Type B pancreatic cell (in vitro differentiated cells): ENCODE measurements at regions not wholly inside any gene's neighbourhood (a gene's known extent, or its start where the extent isn't known, plus 50 kb on each side); places are given as distances from the start of the nearest gene placed in this dataset.

Experiments
- DNase-seq: peaks from one replicate; pipeline ENCODE4 v3.0.0; 2021; ENCODE audit warnings: mixed read lengths; ENCODE audit not compliant: unreplicated experiment; ENCODE audit errors: extremely low spot score
- H3K27ac Mint-ChIP-seq: 2 replicates; pipeline ENCODE4 v1.8.0; 2021; ENCODE audit warnings: mild to moderate bottlenecking, mixed read lengths
- H3K27me3 Mint-ChIP-seq: 2 replicates; pipeline ENCODE4 v1.8.0; 2021; ENCODE audit warnings: mixed read lengths
- H3K36me3 Mint-ChIP-seq: 2 replicates; pipeline ENCODE4 v1.8.0; 2021; ENCODE audit warnings: mixed read lengths
- H3K4me1 Mint-ChIP-seq: one replicate; pipeline ENCODE4 v1.8.0; 2021; ENCODE audit warnings: mixed read lengths; ENCODE audit not compliant: unreplicated experiment
- H3K4me3 Mint-ChIP-seq: 2 replicates; pipeline ENCODE4 v1.8.0; 2021; ENCODE audit warnings: mild to moderate bottlenecking, mixed read lengths
- H3K9me3 Mint-ChIP-seq: 2 replicates; pipeline ENCODE4 v1.8.0; 2021; ENCODE audit warnings: mixed read lengths
- TF ChIP-seq, protein P1 (sequence below): fragments of 200-600 bp; sonication (generic); conservative IDR thresholded peaks from 2 replicates; pipeline ENCODE4 v1.5.0; 2021; ENCODE audit warnings: antibody characterized with exemption, mild to moderate bottlenecking

DNA sequence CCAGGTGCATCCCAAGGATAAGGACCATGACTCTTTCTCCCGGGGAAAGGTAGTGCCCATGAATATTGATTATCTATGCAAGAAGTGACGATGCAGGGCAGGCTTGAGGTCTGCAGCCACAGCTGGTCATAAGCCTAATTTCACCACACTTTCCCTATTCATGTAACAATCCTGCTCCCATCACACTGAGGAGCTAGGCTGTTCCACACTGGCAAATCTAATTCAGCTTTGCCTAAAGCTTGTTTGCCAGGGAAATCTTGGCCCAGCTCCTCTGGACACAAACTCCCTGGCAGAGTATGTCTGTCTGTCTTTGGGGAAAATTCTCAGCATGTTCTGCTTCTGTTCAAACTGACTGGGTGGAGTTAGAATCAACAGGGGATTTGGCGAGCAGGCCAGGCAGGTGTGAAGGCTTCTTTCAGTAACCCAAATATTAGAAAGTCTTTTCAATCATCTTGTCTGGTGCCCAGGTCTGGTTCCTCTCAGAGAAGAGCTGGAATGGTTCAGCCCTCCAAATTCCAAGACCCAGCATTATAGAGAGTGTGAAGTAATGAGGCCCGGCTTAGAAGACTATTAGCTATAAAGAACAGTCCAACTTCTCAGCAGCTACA lies 88.5 kb upstream of the SPDL1 start:
- no peak overlapping the region for H3K4me3 Mint-ChIP-seq
- H3K9me3 Mint-ChIP-seq, result no peaks in the 10 kb centered on the region
- H3K27ac Mint-ChIP-seq, result no peak overlapping the region
- DNase-seq, result no peak
- H3K27me3 Mint-ChIP-seq, result peaks cover 7% of the 10 kb centered on the region
- H3K36me3 Mint-ChIP-seq, result no peaks in the 10 kb centered on the region
- TF ChIP-seq, protein P1, sequence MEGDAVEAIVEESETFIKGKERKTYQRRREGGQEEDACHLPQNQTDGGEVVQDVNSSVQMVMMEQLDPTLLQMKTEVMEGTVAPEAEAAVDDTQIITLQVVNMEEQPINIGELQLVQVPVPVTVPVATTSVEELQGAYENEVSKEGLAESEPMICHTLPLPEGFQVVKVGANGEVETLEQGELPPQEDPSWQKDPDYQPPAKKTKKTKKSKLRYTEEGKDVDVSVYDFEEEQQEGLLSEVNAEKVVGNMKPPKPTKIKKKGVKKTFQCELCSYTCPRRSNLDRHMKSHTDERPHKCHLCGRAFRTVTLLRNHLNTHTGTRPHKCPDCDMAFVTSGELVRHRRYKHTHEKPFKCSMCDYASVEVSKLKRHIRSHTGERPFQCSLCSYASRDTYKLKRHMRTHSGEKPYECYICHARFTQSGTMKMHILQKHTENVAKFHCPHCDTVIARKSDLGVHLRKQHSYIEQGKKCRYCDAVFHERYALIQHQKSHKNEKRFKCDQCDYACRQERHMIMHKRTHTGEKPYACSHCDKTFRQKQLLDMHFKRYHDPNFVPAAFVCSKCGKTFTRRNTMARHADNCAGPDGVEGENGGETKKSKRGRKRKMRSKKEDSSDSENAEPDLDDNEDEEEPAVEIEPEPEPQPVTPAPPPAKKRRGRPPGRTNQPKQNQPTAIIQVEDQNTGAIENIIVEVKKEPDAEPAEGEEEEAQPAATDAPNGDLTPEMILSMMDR, result no peak
- H3K4me1 Mint-ChIP-seq, result no peaks in the 10 kb centered on the region

DNA sequence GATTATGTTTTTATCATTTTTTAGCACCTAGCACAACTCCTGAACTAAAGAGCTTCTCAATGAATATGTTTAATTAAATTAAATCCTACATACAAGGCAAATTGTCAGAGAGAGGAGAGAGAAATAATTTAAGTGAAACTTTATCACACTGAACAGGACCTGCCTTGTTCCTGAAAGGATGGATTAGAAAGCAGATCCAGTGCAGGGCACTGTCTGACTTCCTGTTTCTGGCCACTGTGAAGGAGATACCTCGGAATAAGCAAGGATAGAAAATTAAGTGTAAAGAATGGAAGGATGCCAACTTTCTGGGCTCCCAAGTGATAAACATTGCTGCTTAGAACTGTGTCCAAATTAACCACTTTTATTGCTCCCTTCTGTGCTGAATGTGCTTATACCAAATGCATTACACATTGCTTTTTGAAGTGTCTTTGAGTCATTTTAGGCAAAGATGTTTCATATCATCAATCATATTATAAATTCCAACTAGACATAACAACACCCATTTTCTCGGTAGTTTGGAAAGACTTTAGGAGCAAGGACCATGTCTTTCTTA lies 89.1 kb upstream of the SPDL1 start:
- no peaks in the 10 kb centered on the region for H3K36me3 Mint-ChIP-seq
- TF ChIP-seq, protein P1, result no peak
- no peak overlapping the region for H3K27ac Mint-ChIP-seq
- no peak for DNase-seq
- no peak overlapping the region for H3K4me3 Mint-ChIP-seq
- no peaks in the 10 kb centered on the region for H3K4me1 Mint-ChIP-seq
- H3K9me3 Mint-ChIP-seq, result no peaks in the 10 kb centered on the region
- peaks cover 6% of the 10 kb centered on the region for H3K27me3 Mint-ChIP-seq

DNA sequence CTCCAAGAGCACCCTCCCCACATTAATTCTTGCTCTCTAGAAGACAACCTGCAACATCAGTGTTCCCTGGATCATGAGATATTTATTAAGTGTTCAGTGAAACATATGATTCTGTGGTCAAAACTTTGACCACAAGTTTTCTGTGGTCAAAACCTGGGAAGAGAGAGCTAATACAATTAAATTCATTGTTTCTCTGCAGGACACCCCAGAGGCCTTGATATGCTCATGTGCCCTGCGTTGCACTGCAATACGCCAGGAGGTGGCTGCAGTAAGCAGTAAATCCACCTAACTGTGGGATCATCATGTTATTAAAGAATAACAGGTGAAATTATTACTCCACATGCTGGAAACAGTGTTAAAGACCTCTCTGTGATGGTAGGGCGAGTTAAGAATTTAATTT lies 109.3 kb upstream of the SPDL1 start:
- peaks cover 35% of the 10 kb centered on the region for H3K27me3 Mint-ChIP-seq
- no peaks in the 10 kb centered on the region for H3K9me3 Mint-ChIP-seq

DNA sequence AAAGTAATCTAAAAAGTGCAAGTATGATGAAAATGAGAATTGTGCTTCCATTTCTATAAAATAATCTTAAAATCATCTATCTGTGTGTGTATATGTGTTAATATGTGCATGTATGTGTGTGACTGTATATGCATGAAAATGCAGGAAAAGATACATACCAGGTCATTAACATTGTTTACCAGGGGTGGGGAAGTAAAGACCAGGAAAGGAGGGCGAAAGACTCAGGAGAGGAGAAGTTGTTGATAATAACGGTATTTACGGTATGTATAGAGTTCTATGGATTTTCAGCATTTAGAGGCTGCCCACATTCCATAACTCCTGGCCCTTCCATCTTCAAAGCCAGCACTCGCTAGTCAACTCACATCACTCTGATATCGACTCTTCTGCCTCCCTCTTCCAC lies 111.0 kb upstream of the SPDL1 start:
- H3K27ac Mint-ChIP-seq, result no peak overlapping the region
- peaks cover 31% of the 10 kb centered on the region for H3K27me3 Mint-ChIP-seq
- H3K4me3 Mint-ChIP-seq, result no peak overlapping the region
- H3K4me1 Mint-ChIP-seq, result no peaks in the 10 kb centered on the region
- no peak for DNase-seq
- H3K9me3 Mint-ChIP-seq, result no peaks in the 10 kb centered on the region
- no peaks in the 10 kb centered on the region for H3K36me3 Mint-ChIP-seq
- TF ChIP-seq, protein P1, result no peak

More for the DNA sequence above, 109.3 kb upstream of the SPDL1 start:
- Mint-ChIP-seq H3K36me3 (no peaks in the 10 kb centered on the region), H3K27ac (no peak overlapping the region), H3K4me1 (no peaks in the 10 kb centered on the region), H3K4me3 (no peak overlapping the region)
- DNase-seq, result no peak
- TF ChIP-seq, protein P1, result no peak

DNA sequence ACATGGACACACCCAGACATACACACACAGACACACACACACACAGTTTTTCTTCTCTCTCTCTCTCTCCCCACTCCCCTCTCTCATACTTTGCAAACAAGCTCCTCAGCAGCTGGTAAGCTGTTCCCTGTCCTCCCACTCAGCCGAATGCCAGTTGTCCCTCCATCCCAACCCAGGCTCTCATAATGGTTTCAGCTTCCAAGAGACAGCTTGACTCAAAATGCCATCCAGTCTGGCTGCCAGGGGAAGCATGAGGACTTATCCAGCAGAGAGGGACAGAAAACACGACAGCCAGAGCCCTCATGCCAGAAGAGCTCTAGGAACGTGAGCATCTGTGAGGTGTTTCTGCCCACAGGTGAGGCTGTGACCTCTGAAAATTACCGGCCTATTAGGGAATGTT lies 112.6 kb upstream of the SPDL1 start:
- Mint-ChIP-seq H3K27ac (no peak overlapping the region), H3K27me3 (peaks cover 21% of the 10 kb centered on the region), H3K4me3 (no peak overlapping the region), H3K36me3 (no peaks in the 10 kb centered on the region), H3K4me1 (no peaks in the 10 kb centered on the region), H3K9me3 (no peaks in the 10 kb centered on the region)
- no peak for DNase-seq
- TF ChIP-seq, protein P1, result no peak
